Smooth muscle cell (in vitro differentiated cells): ENCODE measurements at regions not wholly inside any gene's neighbourhood (a gene's known extent, or its start where the extent isn't known, plus 50 kb on each side); places are given as distances from the start of the nearest gene placed in this dataset.

ENCODE experiments used
- DNase-seq: peaks from one replicate; lab custom pipeline; 2025; ENCODE audit not compliant: unreplicated experiment; lab: John Stamatoyannopoulos, UW
- H2AFZ ChIP-seq: fragments of 200-600 bp; sonication (generic); 2 replicates; pipeline ENCODE4 v1.6.0; 2016; ENCODE audit warnings: antibody characterized with exemption, low read depth, mild to moderate bottlenecking
- H3F3A ChIP-seq: fragments of 200-600 bp; sonication (generic); 2 replicates; pipeline ENCODE4 v1.6.0; 2017; ENCODE audit warnings: antibody characterized with exemption, low read depth
- H3K27ac ChIP-seq: fragments of 200-600 bp; sonication (generic); 2 replicates; pipeline ENCODE4 v1.5.1; 2016; ENCODE audit warnings: low read depth, mild to moderate bottlenecking
- H3K27me3 ChIP-seq: fragments of 200-600 bp; sonication (generic); 2 replicates; pipeline ENCODE4 v1.6.1; 2016; ENCODE audit warnings: low read depth, mild to moderate bottlenecking
- H3K36me3 ChIP-seq: fragments of 200-600 bp; sonication (generic); 2 replicates; pipeline ENCODE4 v1.5.1; 2016; ENCODE audit warnings: low read depth
- H3K4me1 ChIP-seq: fragments of 200-600 bp; sonication (generic); 2 replicates; pipeline ENCODE4 v1.5.1; 2016; ENCODE audit warnings: low read depth
- H3K4me2 ChIP-seq: fragments of 200-600 bp; sonication (generic); 2 replicates; pipeline ENCODE4 v1.6.0; 2016; ENCODE audit warnings: mild to moderate bottlenecking
- H3K4me3 ChIP-seq: fragments of 200-600 bp; sonication (generic); 2 replicates; pipeline ENCODE4 v1.5.1; 2016; ENCODE audit warnings: mild to moderate bottlenecking
- H3K79me2 ChIP-seq: fragments of 200-600 bp; sonication (generic); 2 replicates; pipeline ENCODE4 v1.6.0; 2016; ENCODE audit warnings: low read depth, mild to moderate bottlenecking
- H3K9ac ChIP-seq: fragments of 200-600 bp; sonication (generic); 2 replicates; pipeline ENCODE4 v1.6.0; 2016; ENCODE audit warnings: low read depth
- H3K9me3 ChIP-seq: fragments of 200-600 bp; sonication (generic); replicated peaks from 2 replicates; pipeline ENCODE4 v1.5.1; 2016; ENCODE audit warnings: low read depth
- H4K20me1 ChIP-seq: fragments of 200-600 bp; sonication (generic); 2 replicates; pipeline ENCODE4 v1.6.0; 2016; ENCODE audit warnings: low read depth
- WGBS: methylation state at CpG from one replicate; pipeline ENCODE4 v1.1.7; 2016; ENCODE audit warnings: low lambda C conversion rate; 5-methylcytosine and 5-hydroxymethylcytosine counted together
- TF ChIP-seq, protein P1 (sequence below): fragments of 200-600 bp; sonication (generic); IDR thresholded peaks from 2 replicates; pipeline ENCODE4 v1.5.1; 2017; ENCODE audit warnings: borderline replicate concordance, mild to moderate bottlenecking, antibody characterized with exemption; ENCODE audit not compliant: insufficient read depth, poor library complexity, severe bottlenecking

DNA sequence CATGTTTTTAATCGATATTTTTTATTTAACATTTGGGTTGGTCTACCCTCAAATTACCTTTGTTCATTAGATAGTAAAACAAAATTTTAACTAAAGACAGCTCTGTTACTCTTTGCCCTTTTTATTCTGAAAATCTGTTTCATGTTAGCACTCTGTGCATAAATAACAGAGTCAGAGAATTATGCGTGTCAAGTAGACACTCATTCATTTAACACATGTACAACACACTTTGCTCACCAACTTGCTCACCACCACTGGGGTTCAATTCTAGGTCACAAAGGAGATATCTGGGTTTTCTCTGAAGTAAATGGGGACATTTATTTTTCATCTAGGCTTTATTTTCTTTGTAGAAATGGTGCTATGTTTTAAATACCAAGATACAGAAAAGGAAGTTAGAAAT is 457.4 kb upstream of the SEMA3D start:
- H3K4me1 ChIP-seq, result no peaks in the 10 kb centered on the region
- H3K4me2 ChIP-seq, result no peak overlapping the region
- H3F3A ChIP-seq, result no peaks in the 10 kb centered on the region
- no peak overlapping the region for H3K4me3 ChIP-seq
- H2AFZ ChIP-seq, result no peak overlapping the region
- no peaks in the 10 kb centered on the region for H3K36me3 ChIP-seq
- H4K20me1 ChIP-seq, result no peaks in the 10 kb centered on the region
- TF ChIP-seq, protein P1, sequence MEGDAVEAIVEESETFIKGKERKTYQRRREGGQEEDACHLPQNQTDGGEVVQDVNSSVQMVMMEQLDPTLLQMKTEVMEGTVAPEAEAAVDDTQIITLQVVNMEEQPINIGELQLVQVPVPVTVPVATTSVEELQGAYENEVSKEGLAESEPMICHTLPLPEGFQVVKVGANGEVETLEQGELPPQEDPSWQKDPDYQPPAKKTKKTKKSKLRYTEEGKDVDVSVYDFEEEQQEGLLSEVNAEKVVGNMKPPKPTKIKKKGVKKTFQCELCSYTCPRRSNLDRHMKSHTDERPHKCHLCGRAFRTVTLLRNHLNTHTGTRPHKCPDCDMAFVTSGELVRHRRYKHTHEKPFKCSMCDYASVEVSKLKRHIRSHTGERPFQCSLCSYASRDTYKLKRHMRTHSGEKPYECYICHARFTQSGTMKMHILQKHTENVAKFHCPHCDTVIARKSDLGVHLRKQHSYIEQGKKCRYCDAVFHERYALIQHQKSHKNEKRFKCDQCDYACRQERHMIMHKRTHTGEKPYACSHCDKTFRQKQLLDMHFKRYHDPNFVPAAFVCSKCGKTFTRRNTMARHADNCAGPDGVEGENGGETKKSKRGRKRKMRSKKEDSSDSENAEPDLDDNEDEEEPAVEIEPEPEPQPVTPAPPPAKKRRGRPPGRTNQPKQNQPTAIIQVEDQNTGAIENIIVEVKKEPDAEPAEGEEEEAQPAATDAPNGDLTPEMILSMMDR, result no peak
- no peaks in the 10 kb centered on the region for H3K9me3 ChIP-seq
- DNase-seq, result no peak
- H3K79me2 ChIP-seq, result no peaks in the 10 kb centered on the region
- no peak overlapping the region for H3K9ac ChIP-seq
- 93% methylated on average over 2 of the region's 2 CpGs for WGBS
- H3K27me3 ChIP-seq, result no peaks in the 10 kb centered on the region
- H3K27ac ChIP-seq, result no peak overlapping the region

DNA sequence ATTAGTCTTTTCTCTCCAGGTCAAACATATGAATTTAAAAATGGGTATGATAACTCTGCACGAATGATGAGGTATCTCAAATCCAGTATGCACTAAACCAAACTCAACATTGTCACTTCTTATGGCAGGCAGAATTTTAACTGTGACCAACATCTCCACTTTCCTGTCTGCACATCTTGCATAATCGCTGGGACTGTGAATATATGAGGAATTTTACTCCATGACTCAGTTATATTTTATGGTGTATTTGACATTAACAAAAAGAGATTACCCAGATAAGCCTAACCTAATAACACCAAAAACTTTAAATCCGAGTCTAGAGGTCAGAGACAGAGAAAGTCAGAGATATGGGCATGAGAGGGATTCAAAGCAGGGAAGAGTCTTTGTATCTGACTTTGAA is 454.5 kb upstream of the SEMA3D start:
- Histone ChIP-seq H3F3A (no peaks in the 10 kb centered on the region), H2AFZ (no peak overlapping the region), H3K36me3 (no peaks in the 10 kb centered on the region), H3K27ac (no peak overlapping the region), H3K9ac (no peak overlapping the region), H3K9me3 (no peaks in the 10 kb centered on the region), H3K27me3 (no peaks in the 10 kb centered on the region), H3K79me2 (no peaks in the 10 kb centered on the region), H4K20me1 (no peaks in the 10 kb centered on the region), H3K4me2 (no peak overlapping the region), H3K4me1 (no peaks in the 10 kb centered on the region), H3K4me3 (no peak overlapping the region)
- WGBS, result 84% methylated on average over 3 of the region's 3 CpGs
- no peak for DNase-seq
- TF ChIP-seq, protein P1, result no peak

DNA sequence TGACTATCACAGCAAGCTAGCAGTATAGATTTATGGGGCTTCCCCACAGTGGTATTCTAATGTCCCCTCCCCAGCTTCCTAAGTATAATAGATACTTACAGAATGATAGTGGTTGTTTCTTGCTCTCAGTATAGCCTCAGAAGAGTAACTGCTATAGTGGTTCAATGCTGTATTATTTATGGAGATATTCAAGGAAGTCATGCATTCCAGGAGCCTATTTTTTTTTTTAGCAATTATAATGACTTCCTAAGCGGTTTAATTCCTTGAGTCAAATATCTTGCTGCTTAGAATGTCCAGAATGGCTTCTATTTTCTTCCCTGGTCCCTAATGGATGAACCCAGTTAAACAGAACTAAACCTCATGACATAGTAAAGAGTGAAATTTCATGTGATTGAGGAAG is 451.5 kb upstream of the SEMA3D start:
- no peak overlapping the region for H3K27ac ChIP-seq
- H2AFZ ChIP-seq, result no peak overlapping the region
- no peaks in the 10 kb centered on the region for H3K27me3 ChIP-seq
- H3F3A ChIP-seq, result no peaks in the 10 kb centered on the region
- no peak for DNase-seq
- H3K9me3 ChIP-seq, result no peaks in the 10 kb centered on the region
- H3K4me3 ChIP-seq, result no peak overlapping the region
- H3K79me2 ChIP-seq, result no peaks in the 10 kb centered on the region
- no peaks in the 10 kb centered on the region for H4K20me1 ChIP-seq
- no peak overlapping the region for H3K4me2 ChIP-seq
- H3K36me3 ChIP-seq, result no peaks in the 10 kb centered on the region
- H3K4me1 ChIP-seq, result no peaks in the 10 kb centered on the region
- WGBS, result 86% methylated on average over 1 of the region's 1 CpG
- no peak overlapping the region for H3K9ac ChIP-seq
- TF ChIP-seq, protein P1, result no peak

DNA sequence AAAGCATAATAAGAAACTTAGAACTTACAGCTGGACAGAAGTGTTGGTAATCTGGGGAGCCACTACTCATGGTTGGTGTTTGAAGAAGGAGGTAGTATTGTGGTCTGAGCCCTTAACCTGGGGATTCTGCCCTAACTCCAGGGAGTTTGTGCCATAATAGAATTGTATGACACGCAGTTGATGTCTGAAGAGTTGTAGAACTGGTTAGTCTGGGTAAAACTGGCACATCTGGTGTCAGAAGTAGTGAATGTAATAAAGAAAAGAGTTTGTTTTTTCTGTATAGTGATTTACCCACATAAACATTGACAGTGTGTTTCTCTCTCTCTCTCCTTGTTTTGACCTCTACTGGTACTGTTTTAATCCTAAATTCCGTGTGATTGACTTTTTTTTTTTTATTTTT is 448.1 kb upstream of the SEMA3D start:
- Histone ChIP-seq H3K4me1 (peaks cover 11% of the 10 kb centered on the region), H3K27me3 (no peaks in the 10 kb centered on the region), H3K36me3 (no peaks in the 10 kb centered on the region), H3K9me3 (no peaks in the 10 kb centered on the region), H2AFZ (no peak overlapping the region), H3F3A (no peaks in the 10 kb centered on the region), H4K20me1 (no peaks in the 10 kb centered on the region), H3K9ac (no peak overlapping the region), H3K79me2 (no peaks in the 10 kb centered on the region), H3K4me2 (no peak overlapping the region), H3K27ac (no peak overlapping the region), H3K4me3 (no peak overlapping the region)
- WGBS, result 76% methylated on average over 2 of the region's 2 CpGs
- TF ChIP-seq, protein P1, result no peak
- DNase-seq, result no peak
